ENCODE measurements at regions not wholly inside any gene's neighbourhood (a gene's known extent, or its start where the extent isn't known, plus 50 kb on each side); places are given as distances from the start of the nearest gene placed in this dataset.

- DNase-seq (ENCODE audit: insufficient read length, low spot score), result no peak
- no peak for FAIRE-seq
- TF ChIP-seq CTCF (IDR thresholded peaks at IDR 0.05; ENCODE audit: insufficient read depth, missing control alignments), result no peak
Observed at GRCh38 chr16:86651823-86652222, 73.5 kb downstream of the FOXL1 start.

- FAIRE-seq (no peak), DNase-seq (ENCODE audit: insufficient read length, low spot score) (no peak)
- no peak for TF ChIP-seq CTCF (IDR thresholded peaks at IDR 0.05; ENCODE audit: insufficient read depth, missing control alignments)
Observed at GRCh38 chr16:86653285-86654006, 75.1 kb downstream of the FOXL1 start.

- FAIRE-seq, result no peak
- TF ChIP-seq CTCF (IDR thresholded peaks at IDR 0.05; ENCODE audit: insufficient read depth, missing control alignments), result no peak
- DNase-seq (ENCODE audit: insufficient read length, low spot score), result no peak
Observed at GRCh38 chr16:86657972-86658371, 79.6 kb downstream of the FOXL1 start.

- DNase-seq (ENCODE audit: insufficient read length, low spot score), result no peak
- no peak for TF ChIP-seq CTCF (IDR thresholded peaks at IDR 0.05; ENCODE audit: insufficient read depth, missing control alignments)
- no peak for FAIRE-seq
Observed at GRCh38 chr16:86660623-86661022, 82.3 kb downstream of the FOXL1 start.

- FAIRE-seq, result no peak
Observed at GRCh38 chr16:86661706-86662105, 83.4 kb downstream of the FOXL1 start.

GRCh38 chr16:86662195-86662594 is 83.8 kb downstream of the FOXL1 start:
- FAIRE-seq, result no peak
- no peak for DNase-seq (ENCODE audit: insufficient read length, low spot score)

More at GRCh38 chr16:86661706-86662105, 83.4 kb downstream of the FOXL1 start:
- DNase-seq (ENCODE audit: insufficient read length, low spot score), result no peak
- no peak for TF ChIP-seq CTCF (IDR thresholded peaks at IDR 0.05; ENCODE audit: insufficient read depth, missing control alignments)

More at GRCh38 chr16:86662195-86662594, 83.8 kb downstream of the FOXL1 start:
- TF ChIP-seq CTCF (IDR thresholded peaks at IDR 0.05; ENCODE audit: insufficient read depth, missing control alignments), result no peak

Measured in D721Med (cell line).